GM04503 (cell line): ENCODE measurements at regions not wholly inside any gene's neighbourhood (a gene's known extent, or its start where the extent isn't known, plus 50 kb on each side); places are given as distances from the start of the nearest gene placed in this dataset.
"Not testable (repeated sequence)": the region's sequence is repeated elsewhere in the genome, so short reads cannot be mapped to it uniquely, and the experiment has no call there.

Experiments
- DNase-seq: peaks from one replicate; pipeline ENCODE4 v3.0.0-alpha.2; 2012; ENCODE audit warnings: low read depth

- no peak for DNase-seq
Measured at GRCh38 chr3:162547321-162547720, 1050.7 kb downstream of the OTOL1 start.

DNA sequence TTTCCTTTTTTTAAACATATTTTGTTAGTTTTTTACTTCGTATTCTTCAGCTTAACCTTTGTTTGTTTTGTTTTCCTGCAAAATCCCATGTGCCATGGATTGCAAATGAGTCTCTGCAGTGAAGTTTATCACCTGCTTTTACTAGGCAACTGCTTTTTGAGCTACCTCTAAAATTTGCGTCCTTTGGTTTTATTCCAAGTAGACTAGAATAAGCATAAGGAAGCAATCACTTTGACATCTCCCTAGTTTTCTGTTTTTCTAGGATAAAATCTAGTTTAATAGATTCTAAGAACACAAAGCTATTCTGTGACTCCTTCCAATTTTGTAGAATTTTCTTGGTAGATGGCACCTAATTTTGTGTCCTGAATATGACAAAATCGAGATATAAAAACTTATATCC, 1059.2 kb downstream of the OTOL1 start:
- no peak for DNase-seq

DNA sequence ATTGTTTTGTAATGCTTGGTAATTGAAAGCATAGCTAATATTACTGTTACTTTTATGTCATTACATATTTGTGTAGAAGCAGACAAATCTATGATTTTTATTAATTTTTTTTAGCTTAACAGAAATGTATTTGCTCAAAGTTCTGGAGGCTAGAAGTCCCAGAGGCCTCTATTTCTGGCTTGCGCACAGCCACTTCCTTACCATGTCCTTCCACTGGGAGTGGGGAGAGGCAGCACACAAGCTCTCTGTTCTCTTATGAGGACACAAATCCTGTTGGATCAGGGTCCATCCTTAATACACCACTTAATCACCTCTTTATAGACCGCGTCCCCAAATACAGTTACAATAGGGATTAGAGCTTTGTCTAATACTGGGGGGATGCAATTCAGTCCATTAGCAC, 1061.4 kb downstream of the OTOL1 start:
- DNase-seq: no peak

DNA sequence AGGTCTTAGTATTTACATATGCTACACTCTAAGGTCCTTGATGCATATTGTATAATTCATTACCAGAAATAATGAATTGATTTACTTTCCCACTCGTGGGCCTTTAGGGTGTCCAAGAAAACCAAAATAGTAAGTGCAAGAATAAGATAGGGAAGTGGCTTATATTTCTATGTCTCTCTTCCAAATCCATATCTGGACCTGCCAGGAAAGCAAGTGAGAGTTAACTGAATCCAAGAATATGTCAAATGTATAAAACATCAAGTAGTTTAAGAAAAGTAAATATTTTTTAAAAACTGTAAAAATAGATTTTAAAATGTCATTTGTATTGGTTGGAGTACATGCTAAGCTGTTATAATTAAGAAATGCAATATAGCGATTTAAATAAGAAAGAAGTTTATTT, 1072.1 kb downstream of the OTOL1 start:
- no peak for DNase-seq

- DNase-seq: no peak
Measured at GRCh38 chr3:162569314-162569713, 1072.7 kb downstream of the OTOL1 start.

- no peak for DNase-seq
Measured at GRCh38 chr3:162584986-162585385, 1088.4 kb downstream of the OTOL1 start.

- DNase-seq: no peak
Measured at GRCh38 chr3:162586591-162586990, 1090.0 kb downstream of the OTOL1 start.

GRCh38 chr3:162597226-162597625, 1100.6 kb downstream of the OTOL1 start:
- DNase-seq: no peak

GRCh38 chr3:162598500-162598899, 1101.9 kb downstream of the OTOL1 start:
- DNase-seq: not testable (repeated sequence)

- not testable (repeated sequence) for DNase-seq
Measured at GRCh38 chr3:162599742-162600141, 1103.1 kb downstream of the OTOL1 start.

- no peak for DNase-seq
Measured at GRCh38 chr3:162601101-162601670, 1104.6 kb downstream of the OTOL1 start.

DNA sequence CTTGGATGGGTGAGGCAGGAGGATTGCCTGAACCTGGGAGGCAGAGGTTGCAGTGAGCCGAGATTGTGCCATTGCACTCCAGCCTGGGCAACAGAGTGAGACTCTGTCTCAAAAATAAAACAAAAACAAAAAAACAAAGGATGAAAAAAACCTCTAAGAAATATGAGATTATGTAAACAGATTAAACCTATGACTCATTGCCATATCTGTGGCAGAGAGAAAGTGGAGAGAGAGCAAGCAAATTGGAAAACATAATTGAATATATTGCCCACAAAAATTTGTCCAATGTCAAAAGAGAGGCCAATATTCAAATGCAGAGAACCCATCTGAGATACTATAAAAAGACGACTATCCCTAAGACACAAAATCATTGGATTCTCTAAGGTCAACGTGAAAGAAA, 1106.0 kb downstream of the OTOL1 start:
- no peak for DNase-seq

GRCh38 chr3:162605651-162606204, 1109.1 kb downstream of the OTOL1 start:
- DNase-seq: no peak

- DNase-seq: no peak
Measured at GRCh38 chr3:162610261-162610660, 1113.7 kb downstream of the OTOL1 start.

DNA sequence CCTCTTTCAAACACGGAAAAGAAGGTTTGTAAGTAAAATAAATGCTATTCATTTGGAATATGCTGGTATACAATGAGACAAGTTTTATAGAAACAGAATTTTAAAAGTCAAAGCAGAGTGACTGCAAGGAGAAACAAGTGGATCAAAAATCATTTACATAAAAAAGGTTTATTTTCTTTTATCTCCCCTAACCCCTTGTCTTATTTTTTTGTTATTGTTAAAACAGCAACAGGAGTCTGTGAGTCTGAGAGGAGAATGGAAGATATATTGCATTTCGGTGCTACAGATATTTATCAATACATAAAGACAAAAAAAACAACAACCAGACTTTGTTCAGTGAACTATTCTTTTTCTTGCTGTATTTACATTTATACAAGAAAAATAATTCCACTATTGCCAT, 1116.4 kb downstream of the OTOL1 start:
- DNase-seq: no peak

- DNase-seq: no peak
Measured at GRCh38 chr3:162626172-162626571, 1129.6 kb downstream of the OTOL1 start.

DNA sequence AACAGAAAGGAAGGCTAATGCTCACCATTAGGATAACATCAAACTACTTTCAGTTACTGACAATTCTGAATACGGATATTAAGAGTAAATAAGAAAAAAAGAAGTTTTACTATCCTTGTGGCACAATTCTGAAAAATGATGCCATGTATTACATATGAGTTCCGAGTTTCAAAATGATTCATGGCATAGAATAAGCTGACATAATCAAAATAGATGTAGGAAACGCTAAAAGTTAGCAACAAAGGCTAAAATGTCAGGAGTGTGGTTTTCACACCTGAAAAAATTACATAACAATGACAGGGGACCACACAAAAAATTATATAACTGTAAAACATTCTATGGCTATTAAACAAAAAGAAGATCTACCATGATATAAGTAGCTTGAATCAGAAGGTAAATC, 1131.9 kb downstream of the OTOL1 start:
- no peak for DNase-seq

DNA sequence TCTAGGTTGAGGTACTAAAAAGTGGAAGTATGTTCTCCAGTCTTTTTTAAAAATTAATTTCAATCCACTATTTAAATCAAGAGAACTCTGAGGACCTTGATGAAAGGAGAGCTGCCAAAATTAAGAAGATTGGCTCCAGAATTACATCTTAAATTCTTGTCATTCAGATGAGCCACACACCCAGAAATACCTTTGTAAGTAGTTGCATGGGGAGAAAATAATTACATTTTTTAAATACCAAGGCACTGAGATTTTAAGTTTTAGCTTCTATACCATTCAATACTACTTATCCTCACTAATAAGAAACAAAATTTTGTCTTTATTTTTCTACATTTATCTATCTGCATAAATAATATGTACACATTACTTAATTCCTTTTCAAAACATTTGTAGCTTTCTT, 1132.8 kb downstream of the OTOL1 start:
- DNase-seq: no peak

DNA sequence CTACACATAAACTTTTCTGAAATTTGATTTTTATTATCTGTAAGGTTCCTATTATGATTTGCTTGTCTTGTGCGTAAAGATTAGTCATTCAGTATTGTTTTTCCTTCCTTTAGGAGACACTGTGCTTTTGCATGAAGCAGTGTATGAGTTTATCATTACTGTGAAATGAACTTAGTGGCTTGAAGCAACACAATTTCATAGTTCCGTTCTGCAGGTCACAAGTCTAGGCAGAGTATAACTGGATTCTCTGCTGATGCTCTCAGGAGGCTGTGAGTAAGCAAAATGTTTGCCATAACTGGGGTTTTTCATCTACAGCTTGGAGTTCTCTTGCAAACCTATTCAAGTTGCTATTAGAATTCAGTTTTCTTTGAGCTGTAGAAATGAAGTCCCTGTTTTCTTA, 1136.1 kb downstream of the OTOL1 start:
- no peak for DNase-seq

GRCh38 chr3:162640208-162640607, 1143.6 kb downstream of the OTOL1 start:
- not testable (repeated sequence) for DNase-seq

DNA sequence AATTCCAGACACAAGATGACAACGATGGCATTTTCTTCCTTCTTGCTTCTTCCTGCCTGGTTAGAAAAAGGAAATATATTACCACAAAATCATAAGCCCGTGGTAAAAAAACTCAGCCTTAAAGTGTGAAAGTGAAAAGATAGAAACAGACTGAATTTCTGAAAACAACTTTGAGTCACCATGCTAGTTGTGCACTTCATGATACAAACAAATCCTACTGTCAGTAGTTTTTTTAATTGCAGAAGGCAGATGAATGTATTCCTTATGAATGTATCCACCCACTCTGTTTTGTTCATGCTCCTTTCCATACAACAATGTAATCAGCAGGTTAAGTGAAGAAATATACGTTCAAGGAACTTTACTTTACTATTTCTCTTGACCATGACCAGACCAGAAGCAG, 1144.7 kb downstream of the OTOL1 start:
- DNase-seq: no peak

DNA sequence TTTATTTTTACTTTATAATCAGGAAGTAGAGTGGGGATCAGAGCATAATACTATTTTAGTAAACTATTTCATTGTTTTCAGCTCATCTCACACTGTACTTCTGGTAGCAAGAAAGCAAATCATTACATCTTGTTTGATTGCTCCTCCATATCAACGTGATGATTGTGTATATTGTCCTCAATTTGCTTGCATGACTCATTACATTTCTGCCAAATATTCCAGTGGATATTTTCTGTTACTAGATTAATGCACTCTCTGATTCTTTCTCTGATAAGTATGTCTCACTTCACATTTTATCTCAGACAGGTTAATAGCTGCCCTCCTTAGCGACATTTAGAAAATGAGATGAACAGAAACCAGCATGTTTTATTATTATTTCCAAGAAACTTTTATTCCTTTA, 1145.3 kb downstream of the OTOL1 start:
- no peak for DNase-seq

GRCh38 chr3:162643245-162643644, 1146.6 kb downstream of the OTOL1 start:
- DNase-seq: no peak

GRCh38 chr3:162647321-162647720, 1150.7 kb downstream of the OTOL1 start:
- no peak for DNase-seq
